DOHH2 (cell line): ENCODE measurements at regions not wholly inside any gene's neighbourhood (a gene's known extent, or its start where the extent isn't known, plus 50 kb on each side); places are given as distances from the start of the nearest gene placed in this dataset.
A peak's percentile ranks its signal among the peaks of the same experiment; 100 is the strongest.

ENCODE experiments used
- EZH2phosphoT487 ChIP-seq: fragments of 200-600 bp; sonication (generic); IDR thresholded peaks from 2 replicates; pipeline ENCODE4 v1.6.1; 2017; ENCODE audit warnings: borderline replicate concordance, mild to moderate bottlenecking, antibody characterized with exemption, low read length, moderate library complexity, mixed read lengths
- TF ChIP-seq, protein P1 (sequence below): fragments of 200-600 bp; sonication (generic); IDR thresholded peaks from one replicate; pipeline ENCODE4 v1.5.1; 2014; ENCODE audit warnings: antibody characterized with exemption, mild to moderate bottlenecking, low read depth, low read length; ENCODE audit not compliant: poor library complexity, severe bottlenecking

DNA sequence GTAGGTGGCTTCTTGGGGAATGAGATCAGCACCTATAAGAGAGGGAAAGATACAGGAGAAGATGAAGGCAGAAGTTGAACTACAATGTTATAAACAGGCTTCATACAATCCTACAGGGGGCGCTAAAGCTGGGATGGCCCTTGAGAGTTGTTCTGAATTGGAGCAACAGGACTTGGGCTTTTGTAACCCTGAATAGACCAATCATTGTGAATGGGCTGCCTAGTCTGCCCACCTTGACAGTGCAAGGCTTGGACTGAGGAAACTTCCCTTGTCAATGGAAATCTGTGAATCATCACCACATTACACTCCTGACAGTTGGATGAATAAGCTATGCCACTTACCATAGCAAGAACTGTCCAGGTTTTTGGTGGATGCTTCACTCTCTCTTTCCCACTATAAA lies 306.1 kb downstream of the KCNC2 start:
- TF ChIP-seq, protein P1, sequence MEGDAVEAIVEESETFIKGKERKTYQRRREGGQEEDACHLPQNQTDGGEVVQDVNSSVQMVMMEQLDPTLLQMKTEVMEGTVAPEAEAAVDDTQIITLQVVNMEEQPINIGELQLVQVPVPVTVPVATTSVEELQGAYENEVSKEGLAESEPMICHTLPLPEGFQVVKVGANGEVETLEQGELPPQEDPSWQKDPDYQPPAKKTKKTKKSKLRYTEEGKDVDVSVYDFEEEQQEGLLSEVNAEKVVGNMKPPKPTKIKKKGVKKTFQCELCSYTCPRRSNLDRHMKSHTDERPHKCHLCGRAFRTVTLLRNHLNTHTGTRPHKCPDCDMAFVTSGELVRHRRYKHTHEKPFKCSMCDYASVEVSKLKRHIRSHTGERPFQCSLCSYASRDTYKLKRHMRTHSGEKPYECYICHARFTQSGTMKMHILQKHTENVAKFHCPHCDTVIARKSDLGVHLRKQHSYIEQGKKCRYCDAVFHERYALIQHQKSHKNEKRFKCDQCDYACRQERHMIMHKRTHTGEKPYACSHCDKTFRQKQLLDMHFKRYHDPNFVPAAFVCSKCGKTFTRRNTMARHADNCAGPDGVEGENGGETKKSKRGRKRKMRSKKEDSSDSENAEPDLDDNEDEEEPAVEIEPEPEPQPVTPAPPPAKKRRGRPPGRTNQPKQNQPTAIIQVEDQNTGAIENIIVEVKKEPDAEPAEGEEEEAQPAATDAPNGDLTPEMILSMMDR = peak; percentile 39
- TF ChIP-seq EZH2phosphoT487 = no peak
